SU-DHL-6 (cell line): ENCODE measurements at regions not wholly inside any gene's neighbourhood (a gene's known extent, or its start where the extent isn't known, plus 50 kb on each side); places are given as distances from the start of the nearest gene placed in this dataset.

Experiments used
- H2AFZ ChIP-seq: fragments of 200-600 bp; sonication (generic); 2 replicates; pipeline ENCODE4 v1.6.1; 2014; ENCODE audit warnings: low read depth, mild to moderate bottlenecking, moderate library complexity, mixed read lengths, antibody characterized with exemption, low read length; ENCODE audit not compliant: severe bottlenecking
- H3F3A ChIP-seq: fragments of 200-600 bp; shearing (Covaris generic); 2 replicates; pipeline ENCODE4 v1.6.0; 2016; ENCODE audit warnings: antibody characterized with exemption, mild to moderate bottlenecking; ENCODE audit not compliant: insufficient read depth
- H3K27ac ChIP-seq: fragments of 200-600 bp; sonication (generic); 2 replicates; pipeline ENCODE4 v1.5.1; 2016; ENCODE audit warnings: low read depth, mild to moderate bottlenecking, low read length, moderate library complexity, mixed read lengths
- H3K27me3 ChIP-seq: fragments of 200-600 bp; sonication (generic), shearing (Covaris generic); 2 replicates; pipeline ENCODE4 v1.6.0; 2014; ENCODE audit warnings: mild to moderate bottlenecking, low read length
- H3K36me3 ChIP-seq: fragments of 200-600 bp; sonication (generic); 2 replicates; pipeline ENCODE4 v1.6.1; 2014; ENCODE audit warnings: mild to moderate bottlenecking, low read length, mixed read lengths
- H3K4me2 ChIP-seq: fragments of 300-600, 200-600 bp; shearing (Covaris generic), sonication (generic); 2 replicates; pipeline ENCODE4 v1.6.0; 2014; ENCODE audit warnings: low read length, low read depth, mild to moderate bottlenecking; ENCODE audit not compliant: poor library complexity, severe bottlenecking
- H3K4me3 ChIP-seq: fragments of 200-600 bp; sonication (generic); 2 replicates; pipeline ENCODE4 v1.5.1; 2014; ENCODE audit warnings: antibody characterized with exemption, low read length, mild to moderate bottlenecking, mixed read lengths; ENCODE audit not compliant: insufficient read depth, poor library complexity, severe bottlenecking
- H3K79me2 ChIP-seq: fragments of 200-600 bp; sonication (generic); 2 replicates; pipeline ENCODE4 v1.6.1; 2014; ENCODE audit warnings: mild to moderate bottlenecking, low read length, moderate library complexity; ENCODE audit not compliant: insufficient read depth
- H3K9ac ChIP-seq: fragments of 200-600 bp; sonication (generic); 2 replicates; pipeline ENCODE4 v1.7.0; 2014; ENCODE audit warnings: mild to moderate bottlenecking, low read length
- H3K9me2 ChIP-seq: fragments of 200-600 bp; sonication (generic); replicated peaks from 2 replicates; pipeline ENCODE4 v1.6.1; 2014; ENCODE audit warnings: low read length; ENCODE audit not compliant: insufficient read depth
- H3K9me3 ChIP-seq: fragments of 200-600 bp; sonication (generic); 2 replicates; pipeline ENCODE4 v1.6.1; 2014; ENCODE audit warnings: low read length, mixed read lengths; ENCODE audit not compliant: insufficient read depth
- H4K20me1 ChIP-seq: fragments of 200-600 bp; sonication (generic); 2 replicates; pipeline ENCODE4 v1.6.1; 2014; ENCODE audit warnings: low read depth, mild to moderate bottlenecking, antibody characterized with exemption, low read length, moderate library complexity, mixed read lengths
- EZH2phosphoT487 ChIP-seq: fragments of 200-600 bp; sonication (generic), shearing (Covaris generic); conservative IDR thresholded peaks from 2 replicates; pipeline ENCODE4 v1.6.1; 2018; ENCODE audit warnings: mild to moderate bottlenecking, antibody characterized with exemption, low read length, moderate library complexity, mixed read lengths
- TF ChIP-seq, protein P1 (sequence below): fragments of 200-600 bp; sonication (generic); IDR thresholded peaks from one replicate; pipeline ENCODE4 v1.5.1; 2017; ENCODE audit warnings: antibody characterized with exemption, mild to moderate bottlenecking, low read length, moderate library complexity; ENCODE audit not compliant: insufficient read depth, poor library complexity, severe bottlenecking

DNA sequence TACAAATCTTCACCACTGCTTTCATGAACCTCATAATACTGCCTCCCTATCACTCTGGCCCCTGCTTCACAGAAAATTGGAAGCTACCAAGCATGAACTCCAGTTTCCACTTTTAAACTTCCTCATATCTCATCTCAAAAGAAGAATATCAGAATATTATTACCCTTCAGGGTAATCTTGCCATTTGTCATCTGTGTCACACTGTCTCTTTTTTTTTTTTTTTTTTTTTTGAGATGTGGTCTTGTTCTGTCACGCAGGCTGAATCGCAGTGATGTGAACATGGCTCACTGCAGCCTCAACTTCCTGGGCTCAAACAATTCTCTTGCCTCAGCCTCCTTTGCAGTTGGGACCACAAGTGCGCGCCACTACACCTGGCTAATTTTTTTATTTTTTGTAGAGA lies 80.4 kb upstream of the TCF12 start:
- Histone ChIP-seq H4K20me1 (no peaks in the 10 kb centered on the region), H3K27me3 (no peaks in the 10 kb centered on the region), H3K9me2 (no peaks in the 10 kb centered on the region), H3K4me3 (no peak overlapping the region), H3K36me3 (no peaks in the 10 kb centered on the region), H3K9ac (no peak overlapping the region), H3K27ac (no peak overlapping the region), H3K79me2 (no peaks in the 10 kb centered on the region), H3K4me2 (no peak overlapping the region), H3F3A (no peaks in the 10 kb centered on the region), H2AFZ (no peak overlapping the region), H3K9me3 (no peaks in the 10 kb centered on the region)
- TF ChIP-seq EZH2phosphoT487, result no peak
- TF ChIP-seq, protein P1, sequence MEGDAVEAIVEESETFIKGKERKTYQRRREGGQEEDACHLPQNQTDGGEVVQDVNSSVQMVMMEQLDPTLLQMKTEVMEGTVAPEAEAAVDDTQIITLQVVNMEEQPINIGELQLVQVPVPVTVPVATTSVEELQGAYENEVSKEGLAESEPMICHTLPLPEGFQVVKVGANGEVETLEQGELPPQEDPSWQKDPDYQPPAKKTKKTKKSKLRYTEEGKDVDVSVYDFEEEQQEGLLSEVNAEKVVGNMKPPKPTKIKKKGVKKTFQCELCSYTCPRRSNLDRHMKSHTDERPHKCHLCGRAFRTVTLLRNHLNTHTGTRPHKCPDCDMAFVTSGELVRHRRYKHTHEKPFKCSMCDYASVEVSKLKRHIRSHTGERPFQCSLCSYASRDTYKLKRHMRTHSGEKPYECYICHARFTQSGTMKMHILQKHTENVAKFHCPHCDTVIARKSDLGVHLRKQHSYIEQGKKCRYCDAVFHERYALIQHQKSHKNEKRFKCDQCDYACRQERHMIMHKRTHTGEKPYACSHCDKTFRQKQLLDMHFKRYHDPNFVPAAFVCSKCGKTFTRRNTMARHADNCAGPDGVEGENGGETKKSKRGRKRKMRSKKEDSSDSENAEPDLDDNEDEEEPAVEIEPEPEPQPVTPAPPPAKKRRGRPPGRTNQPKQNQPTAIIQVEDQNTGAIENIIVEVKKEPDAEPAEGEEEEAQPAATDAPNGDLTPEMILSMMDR, result no peak

DNA sequence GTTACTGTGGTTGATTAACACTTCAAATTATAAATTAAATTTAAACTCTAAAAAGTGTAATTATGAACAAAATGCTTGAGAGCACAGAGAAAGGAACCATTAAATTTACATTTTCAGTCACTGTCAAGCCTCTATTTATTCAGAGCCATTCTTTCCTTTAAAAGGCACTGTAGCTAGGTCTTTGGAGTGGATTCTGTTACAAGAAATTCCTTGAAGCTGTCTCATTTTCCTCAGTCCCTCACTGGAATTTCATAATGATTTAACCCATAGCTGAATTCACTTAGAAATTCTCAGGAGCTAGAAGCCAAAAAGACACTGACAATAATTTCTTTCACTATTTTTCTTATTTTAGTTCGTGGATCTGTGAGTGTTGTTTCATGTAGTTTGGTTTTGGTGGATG lies 81.2 kb upstream of the TCF12 start:
- H3K9me2 ChIP-seq, result no peaks in the 10 kb centered on the region
- H3F3A ChIP-seq, result no peaks in the 10 kb centered on the region
- H4K20me1 ChIP-seq, result no peaks in the 10 kb centered on the region
- no peaks in the 10 kb centered on the region for H3K9me3 ChIP-seq
- no peak overlapping the region for H3K27ac ChIP-seq
- H3K27me3 ChIP-seq, result no peaks in the 10 kb centered on the region
- H3K79me2 ChIP-seq, result no peaks in the 10 kb centered on the region
- H2AFZ ChIP-seq, result no peak overlapping the region
- no peak overlapping the region for H3K9ac ChIP-seq
- no peak for TF ChIP-seq EZH2phosphoT487
- TF ChIP-seq, protein P1, result no peak
- no peaks in the 10 kb centered on the region for H3K36me3 ChIP-seq
- no peak overlapping the region for H3K4me3 ChIP-seq
- H3K4me2 ChIP-seq, result no peak overlapping the region

DNA sequence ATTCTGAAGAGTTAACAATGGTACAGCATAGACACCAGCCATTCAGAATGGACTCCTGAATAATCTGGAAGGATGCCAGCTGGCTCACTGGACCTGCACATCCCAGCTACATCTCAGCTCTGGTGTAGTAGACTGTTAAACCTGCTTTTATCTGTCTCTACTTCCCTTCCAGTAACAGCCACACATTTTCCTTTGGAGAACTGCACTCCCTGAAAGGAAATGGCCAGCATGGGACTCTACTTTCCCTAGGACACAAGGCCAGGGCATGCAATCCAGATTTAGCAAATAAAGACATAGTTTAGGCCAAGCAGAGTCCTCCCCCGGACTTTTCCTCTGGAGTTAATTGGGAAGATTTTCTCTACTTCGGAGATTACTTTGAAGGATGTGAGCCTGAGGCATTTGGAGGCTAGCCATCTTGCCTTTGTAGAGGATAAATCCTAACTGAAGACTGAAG lies 82.7 kb upstream of the TCF12 start:
- no peak overlapping the region for H2AFZ ChIP-seq
- no peak overlapping the region for H3K4me3 ChIP-seq
- no peak overlapping the region for H3K9ac ChIP-seq
- H3K9me2 ChIP-seq, result no peaks in the 10 kb centered on the region
- no peaks in the 10 kb centered on the region for H3K9me3 ChIP-seq
- H3K4me2 ChIP-seq, result no peak overlapping the region
- TF ChIP-seq, protein P1, result no peak
- no peak for TF ChIP-seq EZH2phosphoT487
- H4K20me1 ChIP-seq, result no peaks in the 10 kb centered on the region
- no peaks in the 10 kb centered on the region for H3K36me3 ChIP-seq
- no peaks in the 10 kb centered on the region for H3K79me2 ChIP-seq
- H3K27ac ChIP-seq, result no peak overlapping the region
- H3K27me3 ChIP-seq, result no peaks in the 10 kb centered on the region
- H3F3A ChIP-seq, result no peaks in the 10 kb centered on the region
